Gastrocnemius medialis (tissue), 4 donors: ENCODE measurements at regions not wholly inside any gene's neighbourhood (a gene's known extent, or its start where the extent isn't known, plus 50 kb on each side); places are given as distances from the start of the nearest gene placed in this dataset.

Source experiments
- ATAC-seq, 2 donors: fragments of 150-250 bp; one replicate each; pipeline ENCODE4 v1.9.1; 2016
- DNase-seq, 2 donors: peaks; one replicate each; pipeline ENCODE4 v3.0.0-alpha.2; 2019
- H3K27ac ChIP-seq, 4 donors: fragments of 200-600 bp; sonication (generic); 1 replicate in 1 of 4; 2 replicates in 3 of 4; pipeline ENCODE4 v1.5.1; 2016 to 2018; ENCODE audit warnings: mild to moderate bottlenecking in 2 of 4, moderate library complexity in 1 of 4
- H3K27me3 ChIP-seq, 3 donors: fragments of 200-600 bp; sonication (generic) in 2 of 3; 1 replicate in 1 of 3; 2 replicates in 2 of 3; pipeline versions ENCODE4 v1.5.1 to v1.6.0; 2016 to 2019; ENCODE audit warnings: mild to moderate bottlenecking in 1 of 3, moderate library complexity in 1 of 3
- H3K36me3 ChIP-seq, 2 donors: fragments of 200-600 bp; sonication (generic) in 1 of 2; one replicate each; pipeline ENCODE4 v1.5.1; 2017 to 2018
- H3K4me1 ChIP-seq, 2 donors: fragments of 200-600 bp; sonication (generic) in 1 of 2; one replicate each; pipeline ENCODE4 v1.5.1; 2016 to 2017; ENCODE audit warnings: mild to moderate bottlenecking in 2 of 2
- H3K4me3 ChIP-seq, 4 donors: fragments of 200-600 bp; sonication (generic) in 3 of 4; 1 replicate in 1 of 4; 2 replicates in 3 of 4; pipeline ENCODE4 v1.5.1; 2016 to 2019; ENCODE audit warnings: mild to moderate bottlenecking in 2 of 4
- H3K9me3 ChIP-seq, 3 donors: fragments of 200-600 bp; sonication (generic) in 2 of 3; 1 replicate in 1 of 3; 2 replicates in 2 of 3; pipeline ENCODE4 v1.5.1; 2016 to 2019
- CTCF ChIP-seq, 5 experiments: fragments of 450-650 bp in 3 of 5; fragments of 200-600 bp in 2 of 5; sonication (generic) in 2 of 5; IDR thresholded peaks in 4 of 5; conservative IDR thresholded peaks in 1 of 5; 1 replicate in 4 of 5; 2 replicates in 1 of 5; pipeline ENCODE4 v1.5.1; 2016 to 2019; ENCODE audit warnings: antibody characterized with exemption in 5 of 5, mild to moderate bottlenecking in 3 of 5, moderate library complexity in 3 of 5
- POLR2A ChIP-seq, 2 donors: fragments of 450-650 bp; IDR thresholded peaks; one replicate each; pipeline ENCODE4 v1.6.1; 2017; ENCODE audit warnings: antibody characterized with exemption in 2 of 2, mild to moderate bottlenecking in 2 of 2, moderate library complexity in 2 of 2
- in situ Hi-C, 4 donors: fragments of 200-750 bp; cut with MboI; loops; one replicate each; pipeline versions ENCODE4 v1.15.0 to v1.8.0; 2017; ENCODE audit warnings: low sequenced_read_pairs in 4 of 4
- intact Hi-C: fragments of 100-400 bp; cut with DNase I; formaldehyde crosslinking; loops from one replicate; pipeline ENCODE4 v1.15.1; 2023; ENCODE audit warnings: low total_unique reads

DNA sequence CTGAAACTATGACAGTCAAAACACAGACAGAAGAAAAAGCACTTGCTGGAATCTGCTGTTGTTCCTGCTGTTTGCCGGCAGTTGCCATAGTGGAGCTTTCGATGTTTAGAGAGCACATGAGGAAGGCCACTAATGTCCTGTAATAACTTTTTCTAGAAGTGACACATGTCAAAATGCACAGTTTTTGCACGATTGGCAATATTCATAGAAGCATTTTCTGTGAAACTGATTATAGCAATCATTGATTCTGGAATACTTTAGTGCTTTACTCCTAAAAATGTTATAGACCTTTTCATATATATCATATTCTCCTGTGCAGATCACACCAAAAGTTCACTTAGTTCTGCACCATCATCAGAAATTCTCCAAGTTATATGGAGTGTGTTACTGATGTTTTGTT, 407.0 kb upstream of the SOX9 start:
- intact Hi-C loops = no loop called here
- no peak for DNase-seq
- no peak for TF ChIP-seq CTCF (IDR thresholded peaks at IDR 0.05 in 4 of 5, conservative IDR thresholded peaks at IDR 0.05 in 1 of 5)
- no peak for TF ChIP-seq POLR2A (IDR thresholded peaks at IDR 0.05)
- H3K9me3 ChIP-seq = no peaks in the 10 kb centered on the region
- H3K4me3 ChIP-seq = no peak overlapping the region
- no peak for ATAC-seq
- no peak overlapping the region for H3K27ac ChIP-seq
- H3K27me3 ChIP-seq = no peaks in the 10 kb centered on the region
- in situ Hi-C loops = no loop called here
- no peaks in the 10 kb centered on the region for H3K36me3 ChIP-seq
- no peaks in the 10 kb centered on the region for H3K4me1 ChIP-seq

GRCh38 chr17:71724339-71724738, 396.5 kb upstream of the SOX9 start:
- Histone ChIP-seq H3K4me3 (no peak overlapping the region), H3K27ac (no peak overlapping the region), H3K9me3 (no peaks in the 10 kb centered on the region), H3K4me1 (no peaks in the 10 kb centered on the region), H3K36me3 (no peaks in the 10 kb centered on the region), H3K27me3 (no peaks in the 10 kb centered on the region)
- TF ChIP-seq POLR2A (IDR thresholded peaks at IDR 0.05) (no peak), CTCF (IDR thresholded peaks at IDR 0.05 in 4 of 5, conservative IDR thresholded peaks at IDR 0.05 in 1 of 5) (no peak)
- intact Hi-C loops = no loop called here
- in situ Hi-C loops = no loop called here
- no peak for DNase-seq
- no peak for ATAC-seq

- ATAC-seq (no peak), DNase-seq (no peak)
- TF ChIP-seq CTCF (IDR thresholded peaks at IDR 0.05 in 4 of 5, conservative IDR thresholded peaks at IDR 0.05 in 1 of 5) (no peak), POLR2A (IDR thresholded peaks at IDR 0.05) (no peak)
- H3K36me3 ChIP-seq = no peaks in the 10 kb centered on the region
- no peaks in the 10 kb centered on the region for H3K27me3 ChIP-seq
- intact Hi-C loops (no loop called here), in situ Hi-C loops (no loop called here)
- no peaks in the 10 kb centered on the region for H3K4me1 ChIP-seq
- H3K4me3 ChIP-seq = no peak overlapping the region
- H3K27ac ChIP-seq = no peak overlapping the region
- H3K9me3 ChIP-seq = no peaks in the 10 kb centered on the region
Observed at GRCh38 chr17:71725811-71726210, 395.0 kb upstream of the SOX9 start.

DNA sequence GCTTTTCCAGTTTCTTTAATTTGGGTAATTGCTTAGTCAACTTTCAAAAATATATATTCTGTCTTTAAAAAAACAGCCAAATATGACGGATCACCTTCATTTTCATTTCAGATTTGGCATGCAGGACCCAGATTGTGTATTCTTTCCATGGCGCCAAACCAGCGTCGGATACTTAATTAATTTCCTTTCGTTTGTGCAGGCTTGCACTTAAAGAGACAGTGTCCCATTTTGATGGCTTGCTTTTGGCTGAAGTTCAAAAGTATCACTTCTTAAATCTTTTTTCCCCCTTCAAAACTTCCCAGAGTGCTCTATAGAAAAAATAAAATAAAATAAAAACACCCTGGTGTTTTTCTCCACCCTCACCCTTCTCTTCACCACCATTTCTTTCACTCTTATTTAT, 394.5 kb upstream of the SOX9 start:
- no peak for DNase-seq
- in situ Hi-C loops (no loop called here), intact Hi-C loops (no loop called here)
- H3K27me3 ChIP-seq = no peaks in the 10 kb centered on the region
- no peak for TF ChIP-seq POLR2A (IDR thresholded peaks at IDR 0.05)
- no peak for TF ChIP-seq CTCF (IDR thresholded peaks at IDR 0.05 in 4 of 5, conservative IDR thresholded peaks at IDR 0.05 in 1 of 5)
- ATAC-seq = no peak
- no peaks in the 10 kb centered on the region for H3K36me3 ChIP-seq
- no peak overlapping the region for H3K4me3 ChIP-seq
- H3K9me3 ChIP-seq = no peaks in the 10 kb centered on the region
- H3K4me1 ChIP-seq = no peaks in the 10 kb centered on the region
- H3K27ac ChIP-seq = no peak overlapping the region

DNA sequence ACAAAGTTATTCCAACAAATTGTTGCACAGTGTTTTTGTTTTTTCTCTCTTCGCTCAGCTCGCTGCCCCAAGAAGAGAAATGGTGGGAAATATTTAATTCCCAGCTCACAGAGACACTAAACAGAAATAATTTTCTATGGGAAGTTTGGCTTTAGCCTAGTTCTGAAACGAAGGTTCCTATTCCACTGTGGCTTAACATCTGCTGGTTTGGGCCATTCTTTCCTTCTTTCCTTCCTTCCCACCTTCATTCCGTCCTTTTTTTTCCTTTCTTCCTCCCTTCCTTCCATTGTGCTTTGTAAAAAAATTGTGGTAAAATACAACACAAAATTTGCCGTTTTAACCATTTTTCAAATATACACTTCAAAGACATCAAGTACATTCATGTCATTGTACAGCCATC, 393.5 kb upstream of the SOX9 start:
- in situ Hi-C loops = no loop called here
- Histone ChIP-seq H3K27me3 (no peaks in the 10 kb centered on the region), H3K27ac (no peak overlapping the region), H3K4me3 (no peak overlapping the region), H3K4me1 (no peaks in the 10 kb centered on the region), H3K9me3 (no peaks in the 10 kb centered on the region), H3K36me3 (no peaks in the 10 kb centered on the region)
- TF ChIP-seq CTCF (IDR thresholded peaks at IDR 0.05 in 4 of 5, conservative IDR thresholded peaks at IDR 0.05 in 1 of 5) = no peak
- TF ChIP-seq POLR2A (IDR thresholded peaks at IDR 0.05) = no peak
- ATAC-seq (no peak), DNase-seq (no peak)
- intact Hi-C loops = no loop called here
